SK-N-SH (cell line): ENCODE measurements at regions not wholly inside any gene's neighbourhood (a gene's known extent, or its start where the extent isn't known, plus 50 kb on each side); places are given as distances from the start of the nearest gene placed in this dataset.

ENCODE experiments used
- CTCF ChIA-PET: fragments of 300-600, 350-600 bp; formaldehyde crosslinking; extraction: SDS; loops from one replicate; lab custom pipeline; 2021; lab: Yijun Ruan, JAX
- POLR2A ChIA-PET: fragments of 350-600 bp; sonication (Branson Sonifier 250); formaldehyde crosslinking; extraction: SDS; loops from one replicate; lab custom pipeline; 2020; ENCODE audit warnings: antibody characterized with exemption, inconsistent platforms; lab: Yijun Ruan, JAX
- DNase-seq: peaks from one replicate; pipeline ENCODE4 v3.0.0; 2012
- H2AFZ ChIP-seq: fragments of 200-600 bp; sonication (generic); 2 replicates; pipeline ENCODE4 v1.8.1; 2016; ENCODE audit warnings: antibody characterized with exemption, mild to moderate bottlenecking, low read depth
- H3F3A ChIP-seq: fragments of 200-600 bp; sonication (generic); replicated peaks from 2 replicates; pipeline ENCODE3; 2016; ENCODE audit warnings: antibody characterized with exemption, mild to moderate bottlenecking; ENCODE audit not compliant: insufficient read depth
- H3K27ac ChIP-seq, 2 experiments: fragments of 200-500 bp in 1 of 2; fragments of 200-600 bp in 1 of 2; sonication (Bioruptor generic) in 1 of 2; sonication (generic), shearing (Covaris generic) in 1 of 2; 2 replicates each; pipeline versions ENCODE4 v1.5.1 to v1.6.1; 2014 to 2016; ENCODE audit warnings: low read depth in 2 of 2, inconsistent platforms in 1 of 2, low read length in 1 of 2, mild to moderate bottlenecking in 1 of 2, mixed read lengths in 1 of 2
- H3K27me3 ChIP-seq: fragments of 200-600 bp; sonication (generic), shearing (Covaris generic); 2 replicates; pipeline ENCODE4 v1.6.1; 2016; ENCODE audit warnings: mixed run types; ENCODE audit not compliant: insufficient read depth
- H3K36me3 ChIP-seq, 2 experiments: fragments of 200-500 bp in 1 of 2; fragments of 200-600 bp in 1 of 2; sonication (Bioruptor generic) in 1 of 2; sonication (generic) in 1 of 2; replicated peaks in 1 of 2; 2 replicates each; pipeline versions ENCODE3 to v1.5.1; 2014 to 2016; ENCODE audit warnings: low read length in 1 of 2, mild to moderate bottlenecking in 1 of 2; ENCODE audit not compliant: insufficient read depth in 2 of 2, control insufficient read depth in 1 of 2
- H3K4me1 ChIP-seq, 2 experiments: fragments of 200-500 bp in 1 of 2; fragments of 200-600 bp in 1 of 2; sonication (Bioruptor generic) in 1 of 2; sonication (generic), shearing (Covaris generic) in 1 of 2; 2 replicates each; pipeline versions ENCODE4 v1.5.1 to v1.6.1; 2014 to 2016; ENCODE audit warnings: low read depth in 1 of 2, low read length in 1 of 2, mixed run types in 1 of 2; ENCODE audit not compliant: insufficient read depth in 2 of 2, control insufficient read depth in 1 of 2
- H3K4me2 ChIP-seq: fragments of 200-600 bp; sonication (generic), shearing (Covaris generic); 2 replicates; pipeline ENCODE4 v1.6.1; 2017; ENCODE audit warnings: mixed run types
- H3K4me3 ChIP-seq, 2 experiments: fragments of 200-500 bp in 1 of 2; fragments of 200-600 bp in 1 of 2; sonication (Bioruptor generic) in 1 of 2; sonication (generic), shearing (Covaris generic) in 1 of 2; 2 replicates each; pipeline versions ENCODE4 v1.5.1 to v1.8.1; 2014 to 2016; ENCODE audit warnings: low read depth in 2 of 2, inconsistent platforms in 1 of 2, low read length in 1 of 2, mild to moderate bottlenecking in 1 of 2, mixed read lengths in 1 of 2, moderate library complexity in 1 of 2
- H3K79me2 ChIP-seq: fragments of 200-600 bp; sonication (generic); 2 replicates; pipeline ENCODE4 v1.8.1; 2017; ENCODE audit warnings: mild to moderate bottlenecking; ENCODE audit not compliant: insufficient read depth
- H3K9ac ChIP-seq: fragments of 200-600 bp; sonication (generic); 2 replicates; pipeline ENCODE4 v1.6.1; 2017; ENCODE audit warnings: mixed run types
- H3K9me2 ChIP-seq: fragments of 200-600 bp; sonication (generic); 2 replicates; pipeline ENCODE4 v1.6.1; 2017; ENCODE audit warnings: mixed run types
- H3K9me3 ChIP-seq: fragments of 200-600 bp; sonication (generic); 2 replicates; pipeline ENCODE4 v1.6.1; 2017; ENCODE audit warnings: mixed run types, mild to moderate bottlenecking, moderate library complexity
- H4K20me1 ChIP-seq: fragments of 200-600 bp; sonication (generic); 2 replicates; pipeline ENCODE4 v1.6.1; 2017; ENCODE audit warnings: mild to moderate bottlenecking, mixed run types; ENCODE audit not compliant: insufficient read depth
- CHD2 ChIP-seq: fragments of 150-350 bp; IDR thresholded peaks from 2 replicates; pipeline ENCODE4 v1.6.1; 2018; ENCODE audit warnings: low read length; ENCODE audit not compliant: partially characterized antibody
- CTCF ChIP-seq: fragments of 200-600 bp; sonication (generic); IDR thresholded peaks from 2 replicates; pipeline ENCODE4 v1.6.1; 2017; ENCODE audit warnings: antibody characterized with exemption, mild to moderate bottlenecking, moderate library complexity
- EP300 ChIP-seq, 2 experiments: IDR thresholded peaks; 2 replicates each; pipeline versions ENCODE4 v1.4.0 to v1.6.1; 2012; ENCODE audit warnings: borderline replicate concordance in 1 of 2, low read depth in 1 of 2, low read length in 1 of 2
- EZH2phosphoT487 ChIP-seq: fragments of 200-600 bp; sonication (generic); IDR thresholded peaks from 2 replicates; pipeline ENCODE4 v1.6.1; 2017; ENCODE audit warnings: low read depth, mixed run types, mild to moderate bottlenecking, antibody characterized with exemption, moderate library complexity, borderline replicate concordance
- FOSL2 ChIP-seq: IDR thresholded peaks from 2 replicates; pipeline ENCODE4 v1.4.0; 2012; ENCODE audit warnings: low read depth, mild to moderate bottlenecking, moderate library complexity, borderline replicate concordance
- FOXJ3 ChIP-seq: sonication (generic); formaldehyde crosslinking; IDR thresholded peaks from 2 replicates; pipeline ENCODE4 v1.5.1; 2020; ENCODE audit warnings: mild to moderate bottlenecking, missing genetic modification reagents
- GABPA ChIP-seq: IDR thresholded peaks from 2 replicates; pipeline ENCODE4 v1.4.0; 2012; ENCODE audit warnings: low read depth, mild to moderate bottlenecking
- GATA2 ChIP-seq: sonication (generic); formaldehyde crosslinking; IDR thresholded peaks from 2 replicates; pipeline ENCODE4 v1.5.0; 2020; ENCODE audit warnings: mild to moderate bottlenecking, missing genetic modification reagents
- IRF3 ChIP-seq: fragments of 150-350 bp; IDR thresholded peaks from 2 replicates; pipeline ENCODE4 v1.6.1; 2016; ENCODE audit warnings: mild to moderate bottlenecking, low read depth, low read length
- JUND ChIP-seq: IDR thresholded peaks from 2 replicates; pipeline ENCODE4 v1.4.0; 2012
- NRF1 ChIP-seq: IDR thresholded peaks from 2 replicates; pipeline ENCODE4 v1.6.1; 2012; ENCODE audit warnings: low read depth, mild to moderate bottlenecking, low read length
- RCOR1 ChIP-seq: fragments of 150-350 bp; IDR thresholded peaks from 2 replicates; pipeline ENCODE4 v1.6.1; 2017; ENCODE audit warnings: antibody characterized with exemption, low read length
- REST ChIP-seq: IDR thresholded peaks from 2 replicates; pipeline ENCODE4 v1.6.1; 2012; ENCODE audit warnings: mild to moderate bottlenecking, low read depth, low read length, moderate library complexity
- SMC3 ChIP-seq: IDR thresholded peaks from 2 replicates; pipeline ENCODE4 v1.6.1; 2012; ENCODE audit warnings: low read depth, low read length, improper control_type of control experiment
- TCF12 ChIP-seq: IDR thresholded peaks from 2 replicates; pipeline ENCODE4 v1.4.0; 2012
- YY1 ChIP-seq: IDR thresholded peaks from 2 replicates; pipeline ENCODE4 v1.4.0; 2012; ENCODE audit warnings: low read depth, mild to moderate bottlenecking
- ZBTB33 ChIP-seq: IDR thresholded peaks from 2 replicates; pipeline ENCODE4 v1.4.0; 2012; ENCODE audit warnings: low read depth, borderline replicate concordance
- WGBS: methylation state at CpG from one replicate; pipeline ENCODE4 v1.1.6; 2017; ENCODE audit warnings: low lambda C conversion rate; 5-methylcytosine and 5-hydroxymethylcytosine counted together
- TF ChIP-seq, protein P1 (sequence below): IDR thresholded peaks from 2 replicates; pipeline ENCODE4 v1.4.0; 2012; ENCODE audit warnings: low read depth, borderline replicate concordance

DNA sequence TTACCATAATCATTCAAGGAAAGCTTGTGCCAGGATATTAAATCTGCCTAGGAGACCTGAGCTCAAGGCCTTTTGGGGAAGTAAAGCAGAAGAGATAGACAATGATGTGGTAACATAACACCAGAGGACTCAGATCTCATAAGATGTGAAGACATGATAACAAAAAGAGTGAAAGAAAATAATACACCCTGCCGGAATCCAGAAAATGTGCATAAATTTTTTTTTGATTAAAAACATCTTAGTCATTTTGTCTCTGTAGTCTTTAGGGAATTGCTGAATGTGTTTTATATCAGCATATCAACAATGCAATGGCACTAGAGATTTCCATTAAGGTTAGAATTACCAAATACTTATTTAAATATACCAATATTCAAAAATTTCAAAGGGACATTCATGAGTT, 326.8 kb upstream of the ROBO1 start:
- H4K20me1 ChIP-seq = no peaks in the 10 kb centered on the region
- H3F3A ChIP-seq = peaks cover 7% of the 10 kb centered on the region
- 33% methylated on average over 1 of the region's 1 CpG for WGBS

DNA sequence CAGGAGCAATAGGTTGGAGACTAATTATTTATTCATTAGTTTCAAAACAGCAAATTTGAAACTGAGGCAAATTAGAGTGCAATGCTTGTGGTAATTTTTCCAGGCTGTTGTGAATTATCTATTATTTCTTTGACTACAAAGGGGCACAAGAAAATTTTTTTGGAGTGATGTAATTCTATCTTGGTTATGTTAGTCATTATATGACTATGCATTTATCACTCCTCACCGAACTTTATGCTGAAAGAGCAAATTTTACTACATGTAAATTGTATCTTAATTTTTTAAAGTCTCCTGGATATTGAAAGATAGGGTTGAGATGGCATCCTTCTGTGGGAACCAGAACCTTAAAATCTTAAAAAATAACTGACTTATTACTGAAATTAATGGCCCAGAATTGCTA, 320.0 kb upstream of the ROBO1 start:
- Histone ChIP-seq H3K27me3 (no peaks in the 10 kb centered on the region), H4K20me1 (no peaks in the 10 kb centered on the region), H3K4me3 (no peak overlapping the region), H3F3A (no peaks in the 10 kb centered on the region), H2AFZ (no peak overlapping the region; the same call in 1 of the 2 replicates), H3K4me2 (no peak overlapping the region), H3K9me2 (no peaks in the 10 kb centered on the region), H3K27ac (no peak overlapping the region), H3K4me1 (0 out of 4 replicates have a peak, but pooled peaks cover 0 to 8% of the 10 kb centered on the region in 2 experiments), H3K9ac (no peak overlapping the region), H3K36me3 (no peaks in the 10 kb centered on the region), H3K9me3 (no peaks in the 10 kb centered on the region), H3K79me2 (no peaks in the 10 kb centered on the region)
- ChIA-PET POLR2A (no interaction called here), CTCF (no interaction called here)
- 13% methylated on average over 1 of the region's 1 CpG for WGBS
- DNase-seq = no peak
- TF ChIP-seq CTCF = no peak
- no peak for TF ChIP-seq CHD2
- peak; percentile 47; the same call in 1 of the 2 replicates for TF ChIP-seq FOSL2
- TF ChIP-seq IRF3 = no peak
- TF ChIP-seq GABPA = no peak
- TF ChIP-seq SMC3 = no peak
- no peak for TF ChIP-seq YY1
- 0 out of 4 replicates have a peak, but pooled peaks of 1 of the 2 experiments have one; percentile 13 for TF ChIP-seq EP300 (IDR thresholded peaks at IDR 0.05; ENCODE audit: borderline replicate concordance in 1 of 2, low read depth in 1 of 2, low read length in 1 of 2)
- TF ChIP-seq GATA2 (CRISPR knock-in tag) = no peak
- TF ChIP-seq REST = no peak
- no peak for TF ChIP-seq FOXJ3
- no peak for TF ChIP-seq EZH2phosphoT487
- no peak for TF ChIP-seq ZBTB33
- no peak for TF ChIP-seq RCOR1
- TF ChIP-seq, protein P1, sequence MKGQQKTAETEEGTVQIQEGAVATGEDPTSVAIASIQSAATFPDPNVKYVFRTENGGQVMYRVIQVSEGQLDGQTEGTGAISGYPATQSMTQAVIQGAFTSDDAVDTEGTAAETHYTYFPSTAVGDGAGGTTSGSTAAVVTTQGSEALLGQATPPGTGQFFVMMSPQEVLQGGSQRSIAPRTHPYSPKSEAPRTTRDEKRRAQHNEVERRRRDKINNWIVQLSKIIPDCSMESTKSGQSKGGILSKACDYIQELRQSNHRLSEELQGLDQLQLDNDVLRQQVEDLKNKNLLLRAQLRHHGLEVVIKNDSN = no peak

More for the DNA sequence above, 326.8 kb upstream of the ROBO1 start:
- no peak overlapping the region for H3K4me3 ChIP-seq
- no peaks in the 10 kb centered on the region for H3K27me3 ChIP-seq
- H3K36me3 ChIP-seq = no peaks in the 10 kb centered on the region
- DNase-seq = no peak
- no peaks in the 10 kb centered on the region for H3K9me2 ChIP-seq
- CTCF ChIA-PET = no interaction called here
- H3K27ac ChIP-seq = no peak overlapping the region
- no peak overlapping the region for H3K4me2 ChIP-seq
- POLR2A ChIA-PET = no interaction called here
- no peak overlapping the region for H3K9ac ChIP-seq
- H3K79me2 ChIP-seq = no peaks in the 10 kb centered on the region
- no peak overlapping the region for H2AFZ ChIP-seq
- H3K9me3 ChIP-seq = no peaks in the 10 kb centered on the region
- H3K4me1 ChIP-seq = no peaks in the 10 kb centered on the region; a peak in 1 of 4 replicates
- no peak for TF ChIP-seq GABPA
- 0 out of 4 replicates have a peak, but pooled peaks of 1 of the 2 experiments have one; percentile 12 for TF ChIP-seq EP300 (IDR thresholded peaks at IDR 0.05; ENCODE audit: borderline replicate concordance in 1 of 2, low read depth in 1 of 2, low read length in 1 of 2)
- no peak for TF ChIP-seq NRF1
- no peak for TF ChIP-seq CHD2
- 0 out of 2 replicates have a peak, but pooled peaks have one; percentile 6 for TF ChIP-seq JUND
- TF ChIP-seq TCF12 = 0 out of 2 replicates have a peak, but pooled peaks have one; percentile 43
